DOHH2 (cell line): ENCODE measurements at regions not wholly inside any gene's neighbourhood (a gene's known extent, or its start where the extent isn't known, plus 50 kb on each side); places are given as distances from the start of the nearest gene placed in this dataset.

Experiments
- H3F3A ChIP-seq: fragments of 200-600 bp; sonication (generic), shearing (Covaris generic); 2 replicates; pipeline ENCODE4 v1.6.0; 2016; ENCODE audit warnings: antibody characterized with exemption, mild to moderate bottlenecking; ENCODE audit not compliant: control insufficient read depth, insufficient read depth
- H3K27ac ChIP-seq: fragments of 200-600 bp; sonication (generic); 2 replicates; pipeline ENCODE4 v1.5.1; 2014; ENCODE audit warnings: low read depth, mild to moderate bottlenecking, low read length, moderate library complexity
- H3K27me3 ChIP-seq: fragments of 200-600 bp; sonication (generic); 2 replicates; pipeline ENCODE4 v1.6.1; 2014; ENCODE audit warnings: mild to moderate bottlenecking, low read length, mixed read lengths; ENCODE audit not compliant: control insufficient read depth
- H3K36me3 ChIP-seq: fragments of 200-600 bp; sonication (generic); 2 replicates; pipeline ENCODE4 v1.6.1; 2014; ENCODE audit warnings: mild to moderate bottlenecking, low read length, moderate library complexity, mixed read lengths; ENCODE audit not compliant: control insufficient read depth
- H3K4me1 ChIP-seq: fragments of 200-600 bp; sonication (generic); 2 replicates; pipeline ENCODE4 v1.6.1; 2014; ENCODE audit warnings: mild to moderate bottlenecking, low read length, mixed read lengths; ENCODE audit not compliant: control insufficient read depth
- H3K4me2 ChIP-seq: fragments of 200-600 bp; sonication (generic); 2 replicates; pipeline ENCODE4 v1.6.0; 2014; ENCODE audit warnings: mild to moderate bottlenecking, low read length, moderate library complexity
- H3K4me3 ChIP-seq: fragments of 200-600 bp; sonication (generic); 2 replicates; pipeline ENCODE4 v1.5.1; 2014; ENCODE audit warnings: mild to moderate bottlenecking, low read length, mixed read lengths
- H3K79me2 ChIP-seq: fragments of 200-600 bp; sonication (generic); 2 replicates; pipeline ENCODE4 v1.6.1; 2014; ENCODE audit warnings: mild to moderate bottlenecking, low read length, mixed read lengths; ENCODE audit not compliant: control insufficient read depth
- H3K9me2 ChIP-seq: fragments of 200-600 bp; sonication (generic); replicated peaks from 2 replicates; pipeline ENCODE4 v1.6.1; 2014; ENCODE audit warnings: mild to moderate bottlenecking, low read length, mixed read lengths; ENCODE audit not compliant: control insufficient read depth
- H3K9me3 ChIP-seq: fragments of 200-600 bp; sonication (generic); 2 replicates; pipeline ENCODE4 v1.6.1; 2014; ENCODE audit warnings: antibody characterized with exemption, low read length, mixed read lengths; ENCODE audit not compliant: control insufficient read depth, insufficient read depth
- H4K20me1 ChIP-seq: fragments of 200-600 bp; sonication (generic); 2 replicates; pipeline ENCODE4 v1.6.0; 2014; ENCODE audit warnings: low read depth, mild to moderate bottlenecking, antibody characterized with exemption, low read length, moderate library complexity; ENCODE audit not compliant: control insufficient read depth, insufficient read depth
- EZH2phosphoT487 ChIP-seq: fragments of 200-600 bp; sonication (generic); IDR thresholded peaks from 2 replicates; pipeline ENCODE4 v1.6.1; 2017; ENCODE audit warnings: borderline replicate concordance, mild to moderate bottlenecking, antibody characterized with exemption, low read length, moderate library complexity, mixed read lengths
- TF ChIP-seq, protein P1 (sequence below): fragments of 200-600 bp; sonication (generic); IDR thresholded peaks from one replicate; pipeline ENCODE4 v1.5.1; 2014; ENCODE audit warnings: antibody characterized with exemption, mild to moderate bottlenecking, low read depth, low read length; ENCODE audit not compliant: poor library complexity, severe bottlenecking

DNA sequence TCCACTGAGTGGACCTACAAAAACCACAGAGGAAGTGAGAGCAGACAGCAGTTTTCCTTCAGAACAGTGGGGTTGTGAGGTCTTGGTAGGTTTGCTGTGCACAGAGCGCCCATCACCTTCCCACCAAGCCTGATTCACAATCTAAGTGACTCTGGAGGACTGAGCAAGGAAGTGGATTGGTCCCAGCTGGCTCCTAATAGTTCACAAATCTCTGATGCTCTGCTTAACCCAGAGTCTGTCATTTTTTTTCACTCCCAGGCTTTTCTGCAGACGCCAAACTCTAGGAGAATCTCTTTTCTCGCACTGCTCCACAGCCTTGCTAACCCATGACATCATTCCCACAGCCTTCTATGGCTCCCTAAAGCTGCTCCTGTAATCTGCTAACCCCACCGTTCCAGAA is 280.4 kb downstream of the C1D start:
- no peaks in the 10 kb centered on the region for H3K27me3 ChIP-seq
- H3K4me2 ChIP-seq = no peak overlapping the region
- no peaks in the 10 kb centered on the region for H3K36me3 ChIP-seq
- H3K9me2 ChIP-seq = no peaks in the 10 kb centered on the region
- H4K20me1 ChIP-seq = no peaks in the 10 kb centered on the region
- H3K27ac ChIP-seq = no peak overlapping the region
- H3K4me1 ChIP-seq = no peaks in the 10 kb centered on the region
- no peaks in the 10 kb centered on the region for H3F3A ChIP-seq
- TF ChIP-seq, protein P1, sequence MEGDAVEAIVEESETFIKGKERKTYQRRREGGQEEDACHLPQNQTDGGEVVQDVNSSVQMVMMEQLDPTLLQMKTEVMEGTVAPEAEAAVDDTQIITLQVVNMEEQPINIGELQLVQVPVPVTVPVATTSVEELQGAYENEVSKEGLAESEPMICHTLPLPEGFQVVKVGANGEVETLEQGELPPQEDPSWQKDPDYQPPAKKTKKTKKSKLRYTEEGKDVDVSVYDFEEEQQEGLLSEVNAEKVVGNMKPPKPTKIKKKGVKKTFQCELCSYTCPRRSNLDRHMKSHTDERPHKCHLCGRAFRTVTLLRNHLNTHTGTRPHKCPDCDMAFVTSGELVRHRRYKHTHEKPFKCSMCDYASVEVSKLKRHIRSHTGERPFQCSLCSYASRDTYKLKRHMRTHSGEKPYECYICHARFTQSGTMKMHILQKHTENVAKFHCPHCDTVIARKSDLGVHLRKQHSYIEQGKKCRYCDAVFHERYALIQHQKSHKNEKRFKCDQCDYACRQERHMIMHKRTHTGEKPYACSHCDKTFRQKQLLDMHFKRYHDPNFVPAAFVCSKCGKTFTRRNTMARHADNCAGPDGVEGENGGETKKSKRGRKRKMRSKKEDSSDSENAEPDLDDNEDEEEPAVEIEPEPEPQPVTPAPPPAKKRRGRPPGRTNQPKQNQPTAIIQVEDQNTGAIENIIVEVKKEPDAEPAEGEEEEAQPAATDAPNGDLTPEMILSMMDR = no peak
- no peak for TF ChIP-seq EZH2phosphoT487
- peaks cover 3% of the 10 kb centered on the region; the same call in 1 of the 2 replicates for H3K9me3 ChIP-seq
- H3K79me2 ChIP-seq = no peaks in the 10 kb centered on the region
- no peak overlapping the region for H3K4me3 ChIP-seq

DNA sequence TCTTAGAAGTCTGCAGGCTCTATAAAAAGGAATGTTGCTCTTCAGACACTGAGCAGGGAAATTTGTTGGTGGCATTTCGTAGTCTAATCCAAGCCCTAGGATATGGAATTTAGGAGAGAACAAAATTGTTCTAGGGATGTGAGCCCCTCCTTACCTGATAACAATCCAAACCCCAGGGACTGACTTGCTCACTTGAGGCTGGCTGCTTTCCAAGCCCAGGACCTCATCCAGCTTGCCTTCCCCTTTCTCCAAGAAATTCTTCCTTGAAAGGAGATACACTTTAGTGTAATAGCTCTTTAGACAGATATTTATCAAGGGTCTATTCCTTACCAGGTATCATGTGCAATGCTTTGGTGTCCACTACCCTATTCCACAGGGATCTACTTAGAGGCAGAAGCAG is 279.8 kb downstream of the C1D start:
- Histone ChIP-seq H3F3A (no peaks in the 10 kb centered on the region), H3K4me3 (no peak overlapping the region), H3K27me3 (no peaks in the 10 kb centered on the region), H3K36me3 (no peaks in the 10 kb centered on the region), H3K27ac (no peak overlapping the region), H3K4me2 (no peak overlapping the region), H4K20me1 (no peaks in the 10 kb centered on the region), H3K4me1 (no peaks in the 10 kb centered on the region), H3K9me2 (no peaks in the 10 kb centered on the region), H3K79me2 (no peaks in the 10 kb centered on the region), H3K9me3 (peaks cover 3% of the 10 kb centered on the region; the same call in 1 of the 2 replicates)
- TF ChIP-seq, protein P1 = no peak
- TF ChIP-seq EZH2phosphoT487 = no peak

DNA sequence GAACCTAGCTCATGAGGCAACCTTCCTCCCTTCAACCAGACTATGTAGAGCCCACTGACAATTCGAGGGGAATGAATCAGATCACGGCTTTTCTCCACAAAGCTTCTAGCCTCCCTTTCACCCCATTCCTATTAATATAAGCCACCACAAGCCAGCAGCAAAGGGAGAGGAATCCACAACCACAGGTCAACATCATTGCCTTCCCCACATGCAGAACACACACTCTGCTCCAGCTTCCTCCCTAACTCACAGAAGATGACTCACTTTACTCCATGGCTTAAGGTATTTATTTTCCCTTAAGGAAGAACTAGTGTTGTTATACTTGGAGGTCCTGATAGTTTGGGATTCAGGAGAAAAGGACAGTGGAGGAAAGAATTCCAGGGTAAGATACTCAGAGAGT is 272.2 kb downstream of the C1D start:
- H3K79me2 ChIP-seq = no peaks in the 10 kb centered on the region

More for the DNA sequence above, 272.2 kb downstream of the C1D start:
- no peaks in the 10 kb centered on the region for H3K4me1 ChIP-seq
- no peaks in the 10 kb centered on the region for H3K9me3 ChIP-seq
- no peaks in the 10 kb centered on the region for H3K27me3 ChIP-seq
- no peak overlapping the region for H3K4me2 ChIP-seq
- TF ChIP-seq, protein P1 = no peak
- no peaks in the 10 kb centered on the region for H3K9me2 ChIP-seq
- H4K20me1 ChIP-seq = no peaks in the 10 kb centered on the region
- no peaks in the 10 kb centered on the region for H3K36me3 ChIP-seq
- H3F3A ChIP-seq = no peaks in the 10 kb centered on the region
- H3K4me3 ChIP-seq = no peak overlapping the region
- no peak overlapping the region for H3K27ac ChIP-seq
